CD4-positive, CD25-positive, alpha-beta regulatory T cell (primary cell): ENCODE measurements at regions not wholly inside any gene's neighbourhood (a gene's known extent, or its start where the extent isn't known, plus 50 kb on each side); places are given as distances from the start of the nearest gene placed in this dataset.
"Not testable (repeated sequence)": the region's sequence is repeated elsewhere in the genome, so short reads cannot be mapped to it uniquely, and the experiment has no call there.

Source experiments
- ATAC-seq, 2 donors: fragments of 150-1000 bp; cut with Tn5 transposase; one replicate each; pipeline ENCODE4 v1.10.0; 2021; ENCODE audit warnings: low read depth in 2 of 2, moderate number of reproducible peaks in 2 of 2, moderate library complexity in 1 of 2
- DNase-seq, 3 donors: peaks; one replicate each; pipeline versions ENCODE4 v3.0.0 to v3.0.0-alpha.2; 2012 to 2022; ENCODE audit warnings: mixed read lengths in 1 of 3
- H3K27ac ChIP-seq: one replicate; pipeline ENCODE4 v1.7.0; 2013; ENCODE audit warnings: mild to moderate bottlenecking, low read length; ENCODE audit not compliant: insufficient read depth, poor library complexity, severe bottlenecking
- H3K27me3 ChIP-seq: one replicate; pipeline ENCODE4 v1.7.0; 2013; ENCODE audit warnings: low read length; ENCODE audit not compliant: control insufficient read depth, insufficient read depth
- H3K36me3 ChIP-seq: one replicate; pipeline ENCODE4 v1.7.0; 2013; ENCODE audit warnings: mild to moderate bottlenecking, low read length, moderate library complexity; ENCODE audit not compliant: control insufficient read depth, insufficient read depth
- H3K4me1 ChIP-seq: 2 replicates; pipeline ENCODE4 v1.7.0; 2013; ENCODE audit warnings: mild to moderate bottlenecking, low read length; ENCODE audit not compliant: insufficient read depth, control insufficient read depth, poor library complexity, severe bottlenecking
- H3K4me3 ChIP-seq: one replicate; pipeline ENCODE4 v1.7.0; 2013; ENCODE audit warnings: low read depth, mild to moderate bottlenecking, low read length, moderate library complexity
- H3K9me3 ChIP-seq, 2 experiments: 1 replicate in 1 of 2; 2 replicates in 1 of 2; pipeline ENCODE4 v1.7.0; 2013; ENCODE audit warnings: low read length in 2 of 2, mild to moderate bottlenecking in 1 of 2, moderate library complexity in 1 of 2; ENCODE audit not compliant: control insufficient read depth in 2 of 2
- H3K27ac Mint-ChIP-seq, 3 donors: one replicate each; pipeline ENCODE4 v1.8.0; 2020 to 2022; ENCODE audit warnings: mild to moderate bottlenecking in 3 of 3, mixed read lengths in 3 of 3, moderate library complexity in 2 of 3
- H3K27me3 Mint-ChIP-seq: one replicate; pipeline ENCODE4 v1.8.0; 2022; ENCODE audit warnings: mild to moderate bottlenecking, mixed read lengths
- H3K36me3 Mint-ChIP-seq: one replicate; pipeline ENCODE4 v1.8.0; 2020; ENCODE audit warnings: mixed read lengths
- H3K4me1 Mint-ChIP-seq, 4 donors: one replicate each; pipeline ENCODE4 v1.8.0; 2020 to 2022; ENCODE audit warnings: mixed read lengths in 4 of 4, mild to moderate bottlenecking in 1 of 4
- H3K4me3 Mint-ChIP-seq, 4 donors: one replicate each; pipeline ENCODE4 v1.8.0; 2020 to 2022; ENCODE audit warnings: mild to moderate bottlenecking in 4 of 4, mixed read lengths in 4 of 4, moderate library complexity in 3 of 4
- H3K9me3 Mint-ChIP-seq, 7 donors: one replicate each; pipeline ENCODE4 v1.8.0; 2020 to 2022; ENCODE audit warnings: mixed read lengths in 7 of 7, mild to moderate bottlenecking in 3 of 7, moderate library complexity in 2 of 7

GRCh38 chrX:102840871-102841705 lies 96.0 kb upstream of the RAB40AL start:
- Histone ChIP-seq H3K4me1 (no peaks in the 10 kb centered on the region), H3K27ac (no peak overlapping the region), H3K27me3 (no peaks in the 10 kb centered on the region), H3K36me3 (no peaks in the 10 kb centered on the region), H3K9me3 (no peaks in the 10 kb centered on the region), H3K4me3 (no peak overlapping the region)
- Mint-ChIP-seq H3K36me3 (no peaks in the 10 kb centered on the region), H3K4me3 (no peak overlapping the region), H3K4me1 (no peaks in the 10 kb centered on the region), H3K27me3 (no peaks in the 10 kb centered on the region), H3K9me3 (no peaks in the 10 kb centered on the region), H3K27ac (peak overlapping the region in 1 of 3 donors; percentile 37)
- ATAC-seq (no peak), DNase-seq (peak in 1 of 3 donors; percentile 6)

GRCh38 chrX:102841706-102842003 lies 95.4 kb upstream of the RAB40AL start:
- no peak overlapping the region for H3K27ac ChIP-seq
- Mint-ChIP-seq H3K27me3 (no peaks in the 10 kb centered on the region), H3K4me3 (no peak overlapping the region), H3K9me3 (no peaks in the 10 kb centered on the region), H3K27ac (peak overlapping the region in 1 of 3 donors; percentile 37), H3K4me1 (no peaks in the 10 kb centered on the region), H3K36me3 (no peaks in the 10 kb centered on the region)
- ATAC-seq (no peak), DNase-seq (no peak)
- H3K4me1 ChIP-seq = no peaks in the 10 kb centered on the region
- no peaks in the 10 kb centered on the region for H3K27me3 ChIP-seq
- no peak overlapping the region for H3K4me3 ChIP-seq
- no peaks in the 10 kb centered on the region for H3K36me3 ChIP-seq
- no peaks in the 10 kb centered on the region for H3K9me3 ChIP-seq

GRCh38 chrX:102845020-102845419 lies 92.1 kb upstream of the RAB40AL start:
- Histone ChIP-seq H3K36me3 (no peaks in the 10 kb centered on the region), H3K27me3 (no peaks in the 10 kb centered on the region), H3K27ac (no peak overlapping the region), H3K4me1 (no peaks in the 10 kb centered on the region), H3K9me3 (no peaks in the 10 kb centered on the region), H3K4me3 (no peak overlapping the region)
- no peaks in the 10 kb centered on the region for H3K4me1 Mint-ChIP-seq
- no peaks in the 10 kb centered on the region for H3K9me3 Mint-ChIP-seq
- no peaks in the 10 kb centered on the region for H3K36me3 Mint-ChIP-seq
- no peak overlapping the region for H3K4me3 Mint-ChIP-seq
- H3K27me3 Mint-ChIP-seq = no peaks in the 10 kb centered on the region
- ATAC-seq (no peak), DNase-seq (no peak)
- H3K27ac Mint-ChIP-seq = no peak overlapping the region

- H3K27ac Mint-ChIP-seq = no peak overlapping the region
Measured at GRCh38 chrX:102846544-102847236, 90.4 kb upstream of the RAB40AL start.

GRCh38 chrX:102847362-102847761 lies 89.7 kb upstream of the RAB40AL start:
- no peaks in the 10 kb centered on the region for H3K4me1 ChIP-seq
- Mint-ChIP-seq H3K9me3 (no peaks in the 10 kb centered on the region), H3K27ac (no peak overlapping the region), H3K36me3 (no peaks in the 10 kb centered on the region), H3K4me3 (no peak overlapping the region), H3K4me1 (no peaks in the 10 kb centered on the region), H3K27me3 (no peaks in the 10 kb centered on the region)
- no peaks in the 10 kb centered on the region for H3K36me3 ChIP-seq
- DNase-seq = no peak
- H3K4me3 ChIP-seq = no peak overlapping the region
- H3K27me3 ChIP-seq = no peaks in the 10 kb centered on the region
- H3K9me3 ChIP-seq = no peaks in the 10 kb centered on the region
- ATAC-seq = no peak
- H3K27ac ChIP-seq = no peak overlapping the region

More at GRCh38 chrX:102846544-102847236, 90.4 kb upstream of the RAB40AL start:
- Mint-ChIP-seq H3K36me3 (no peaks in the 10 kb centered on the region), H3K27me3 (no peaks in the 10 kb centered on the region), H3K4me3 (peak overlapping the region in 1 of 4 donors; percentile 73), H3K4me1 (no peaks in the 10 kb centered on the region), H3K9me3 (no peaks in the 10 kb centered on the region)
- Histone ChIP-seq H3K9me3 (no peaks in the 10 kb centered on the region), H3K27ac (no peak overlapping the region), H3K36me3 (no peaks in the 10 kb centered on the region), H3K4me3 (no peak overlapping the region), H3K4me1 (no peaks in the 10 kb centered on the region), H3K27me3 (no peaks in the 10 kb centered on the region)
- ATAC-seq (no peak), DNase-seq (no peak)

GRCh38 chrX:102849396-102849795 lies 87.7 kb upstream of the RAB40AL start:
- H3K9me3 ChIP-seq = no peaks in the 10 kb centered on the region
- Mint-ChIP-seq H3K9me3 (no peaks in the 10 kb centered on the region), H3K27ac (no peak overlapping the region), H3K4me1 (peaks cover 0 to 2% (median 0%) of the 10 kb centered on the region in 4 donors), H3K27me3 (no peaks in the 10 kb centered on the region), H3K4me3 (no peak overlapping the region), H3K36me3 (peaks cover 4% of the 10 kb centered on the region)
- no peaks in the 10 kb centered on the region for H3K36me3 ChIP-seq
- no peaks in the 10 kb centered on the region for H3K27me3 ChIP-seq
- no peak overlapping the region for H3K4me3 ChIP-seq
- no peak overlapping the region for H3K27ac ChIP-seq
- no peak for ATAC-seq
- no peaks in the 10 kb centered on the region for H3K4me1 ChIP-seq
- no peak for DNase-seq

GRCh38 chrX:102858826-102859549 lies 78.1 kb upstream of the RAB40AL start:
- ATAC-seq, H3K27me3 ChIP-seq, H3K27me3 Mint-ChIP-seq, H3K4me3 Mint-ChIP-seq, H3K9me3 Mint-ChIP-seq, H3K27ac ChIP-seq, DNase-seq, H3K36me3 Mint-ChIP-seq, H3K9me3 ChIP-seq, H3K4me1 ChIP-seq, H3K36me3 ChIP-seq, H3K4me1 Mint-ChIP-seq, H3K27ac Mint-ChIP-seq, H3K4me3 ChIP-seq: not testable (repeated sequence)
